A204.1 (cell line): ENCODE measurements at regions not wholly inside any gene's neighbourhood (a gene's known extent, or its start where the extent isn't known, plus 50 kb on each side); places are given as distances from the start of the nearest gene placed in this dataset.

ENCODE experiments used
- FAIRE-seq: peaks from 2 replicates; lab custom pipeline; 2012; peaks lifted over from hg19 to GRCh38; lab: Jason Lieb, UNC

- FAIRE-seq, result no peak
Observed at GRCh38 chr10:125340903-125341302, 180.5 kb upstream of the CTBP2 start.

- FAIRE-seq, result no peak
Observed at GRCh38 chr10:125337510-125337909, 177.1 kb upstream of the CTBP2 start.

GRCh38 chr10:125334545-125334944 lies 174.2 kb upstream of the CTBP2 start:
- no peak for FAIRE-seq

GRCh38 chr10:125333769-125334168 lies 173.4 kb upstream of the CTBP2 start:
- no peak for FAIRE-seq

- FAIRE-seq, result no peak
Observed at GRCh38 chr10:125333209-125333591, 172.8 kb upstream of the CTBP2 start.

GRCh38 chr10:125332548-125333208 lies 172.3 kb upstream of the CTBP2 start:
- FAIRE-seq, result no peak

- FAIRE-seq, result no peak
Observed at GRCh38 chr10:125331056-125331455, 170.7 kb upstream of the CTBP2 start.

- FAIRE-seq, result no peak
Observed at GRCh38 chr10:125329056-125329455, 168.7 kb upstream of the CTBP2 start.

GRCh38 chr10:125325326-125325725 lies 165.0 kb upstream of the CTBP2 start:
- no peak for FAIRE-seq

- FAIRE-seq, result no peak
Observed at GRCh38 chr10:125316436-125316835, 156.1 kb upstream of the CTBP2 start.

- FAIRE-seq, result no peak
Observed at GRCh38 chr10:125300937-125301336, 140.6 kb upstream of the CTBP2 start.

- FAIRE-seq, result no peak
Observed at GRCh38 chr10:125299461-125299860, 139.1 kb upstream of the CTBP2 start.

GRCh38 chr10:125296598-125296997 lies 136.2 kb upstream of the CTBP2 start:
- no peak for FAIRE-seq

GRCh38 chr10:125294109-125294508 lies 133.7 kb upstream of the CTBP2 start:
- FAIRE-seq, result no peak

GRCh38 chr10:125291836-125292235 lies 131.5 kb upstream of the CTBP2 start:
- FAIRE-seq, result no peak

GRCh38 chr10:125289461-125289860 lies 129.1 kb upstream of the CTBP2 start:
- FAIRE-seq, result no peak

- FAIRE-seq, result no peak
Observed at GRCh38 chr10:125284875-125285597, 124.7 kb upstream of the CTBP2 start.

GRCh38 chr10:125283836-125284614 lies 123.7 kb upstream of the CTBP2 start:
- no peak for FAIRE-seq

GRCh38 chr10:125283191-125283835 lies 123.0 kb upstream of the CTBP2 start:
- no peak for FAIRE-seq

- no peak for FAIRE-seq
Observed at GRCh38 chr10:125281091-125281490, 120.7 kb upstream of the CTBP2 start.

GRCh38 chr10:125276133-125276532 lies 115.8 kb upstream of the CTBP2 start:
- no peak for FAIRE-seq

- no peak for FAIRE-seq
Observed at GRCh38 chr10:125274961-125275360, 114.6 kb upstream of the CTBP2 start.

- FAIRE-seq, result no peak
Observed at GRCh38 chr10:125273023-125273422, 112.7 kb upstream of the CTBP2 start.
